22Rv1 (cell line): ENCODE measurements at regions not wholly inside any gene's neighbourhood (a gene's known extent, or its start where the extent isn't known, plus 50 kb on each side); places are given as distances from the start of the nearest gene placed in this dataset.

ENCODE experiments used
- ZFX ChIP-seq: fragments of 450-650 bp; IDR thresholded peaks from 2 replicates; pipeline ENCODE4 v1.6.1; 2017; ENCODE audit warnings: antibody characterized with exemption, borderline replicate concordance
- TF ChIP-seq, protein P1 (sequence below): fragments of 450-650 bp; IDR thresholded peaks from 2 replicates; pipeline ENCODE4 v1.5.1; 2017; ENCODE audit warnings: mild to moderate bottlenecking

GRCh38 chr7:33754933-33755928, 150.1 kb upstream of the BMPER start:
- TF ChIP-seq ZFX = no peak
- TF ChIP-seq, protein P1, sequence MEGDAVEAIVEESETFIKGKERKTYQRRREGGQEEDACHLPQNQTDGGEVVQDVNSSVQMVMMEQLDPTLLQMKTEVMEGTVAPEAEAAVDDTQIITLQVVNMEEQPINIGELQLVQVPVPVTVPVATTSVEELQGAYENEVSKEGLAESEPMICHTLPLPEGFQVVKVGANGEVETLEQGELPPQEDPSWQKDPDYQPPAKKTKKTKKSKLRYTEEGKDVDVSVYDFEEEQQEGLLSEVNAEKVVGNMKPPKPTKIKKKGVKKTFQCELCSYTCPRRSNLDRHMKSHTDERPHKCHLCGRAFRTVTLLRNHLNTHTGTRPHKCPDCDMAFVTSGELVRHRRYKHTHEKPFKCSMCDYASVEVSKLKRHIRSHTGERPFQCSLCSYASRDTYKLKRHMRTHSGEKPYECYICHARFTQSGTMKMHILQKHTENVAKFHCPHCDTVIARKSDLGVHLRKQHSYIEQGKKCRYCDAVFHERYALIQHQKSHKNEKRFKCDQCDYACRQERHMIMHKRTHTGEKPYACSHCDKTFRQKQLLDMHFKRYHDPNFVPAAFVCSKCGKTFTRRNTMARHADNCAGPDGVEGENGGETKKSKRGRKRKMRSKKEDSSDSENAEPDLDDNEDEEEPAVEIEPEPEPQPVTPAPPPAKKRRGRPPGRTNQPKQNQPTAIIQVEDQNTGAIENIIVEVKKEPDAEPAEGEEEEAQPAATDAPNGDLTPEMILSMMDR = no peak
